GM18517 (cell line): ENCODE measurements at regions not wholly inside any gene's neighbourhood (a gene's known extent, or its start where the extent isn't known, plus 50 kb on each side); places are given as distances from the start of the nearest gene placed in this dataset.
"Not testable (repeated sequence)": the region's sequence is repeated elsewhere in the genome, so short reads cannot be mapped to it uniquely, and the experiment has no call there.

ENCODE experiments used
- ATAC-seq: cut with Tn5 transposase; IDR thresholded peaks from one replicate; pipeline ENCODE4 v1.9.1; 2021; ENCODE audit warnings: mild to moderate bottlenecking, moderate library complexity; ENCODE audit not compliant: unreplicated experiment

DNA sequence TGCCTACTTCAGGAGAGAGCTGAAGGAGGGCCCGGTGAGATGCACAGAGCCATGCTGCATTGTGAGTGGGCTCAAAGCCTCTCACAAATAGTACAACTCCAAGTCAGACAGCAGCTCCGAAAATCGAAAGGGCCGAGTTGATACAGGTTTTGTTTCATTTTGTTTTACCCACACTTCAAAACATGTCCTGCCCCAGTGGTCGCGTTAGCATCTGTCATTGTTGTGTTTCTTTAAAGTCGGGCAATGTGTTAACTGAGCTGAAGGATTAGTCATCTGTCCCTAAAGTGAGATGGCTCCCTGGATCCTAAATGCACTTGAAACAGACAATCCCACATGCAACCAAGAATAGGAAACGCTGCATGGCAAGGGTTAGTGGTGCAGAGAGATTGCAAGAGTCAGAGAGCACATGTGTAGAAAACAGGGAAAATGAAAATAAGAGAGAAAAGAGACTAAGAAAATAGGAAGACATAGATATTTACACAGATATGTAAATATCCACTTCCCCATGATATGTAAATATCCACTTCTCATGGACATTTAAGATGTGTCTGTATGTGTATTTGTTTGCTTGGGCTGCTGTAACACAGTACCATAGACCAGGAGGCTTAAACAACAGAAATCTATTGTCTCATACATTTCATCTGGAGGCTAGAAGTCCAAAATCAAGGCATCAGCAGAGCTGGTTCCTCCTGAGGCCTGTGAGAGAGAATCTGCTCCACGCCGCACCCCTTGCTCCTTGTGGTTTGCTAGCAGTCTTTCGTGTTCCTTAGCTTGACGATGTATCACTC lies 131.4 kb upstream of the RAB4A start:
- peak; percentile 45 for ATAC-seq

- no peak for ATAC-seq
Observed at GRCh38 chr1:229140119-229140396, 130.9 kb upstream of the RAB4A start.

GRCh38 chr1:229141271-229141670 lies 129.6 kb upstream of the RAB4A start:
- no peak for ATAC-seq

- ATAC-seq, result no peak
Observed at GRCh38 chr1:229141689-229142377, 129.1 kb upstream of the RAB4A start.

GRCh38 chr1:229142471-229142870 lies 128.4 kb upstream of the RAB4A start:
- ATAC-seq, result no peak

- no peak for ATAC-seq
Observed at GRCh38 chr1:229146647-229147046, 124.3 kb upstream of the RAB4A start.

GRCh38 chr1:229147072-229147471 lies 123.8 kb upstream of the RAB4A start:
- no peak for ATAC-seq

DNA sequence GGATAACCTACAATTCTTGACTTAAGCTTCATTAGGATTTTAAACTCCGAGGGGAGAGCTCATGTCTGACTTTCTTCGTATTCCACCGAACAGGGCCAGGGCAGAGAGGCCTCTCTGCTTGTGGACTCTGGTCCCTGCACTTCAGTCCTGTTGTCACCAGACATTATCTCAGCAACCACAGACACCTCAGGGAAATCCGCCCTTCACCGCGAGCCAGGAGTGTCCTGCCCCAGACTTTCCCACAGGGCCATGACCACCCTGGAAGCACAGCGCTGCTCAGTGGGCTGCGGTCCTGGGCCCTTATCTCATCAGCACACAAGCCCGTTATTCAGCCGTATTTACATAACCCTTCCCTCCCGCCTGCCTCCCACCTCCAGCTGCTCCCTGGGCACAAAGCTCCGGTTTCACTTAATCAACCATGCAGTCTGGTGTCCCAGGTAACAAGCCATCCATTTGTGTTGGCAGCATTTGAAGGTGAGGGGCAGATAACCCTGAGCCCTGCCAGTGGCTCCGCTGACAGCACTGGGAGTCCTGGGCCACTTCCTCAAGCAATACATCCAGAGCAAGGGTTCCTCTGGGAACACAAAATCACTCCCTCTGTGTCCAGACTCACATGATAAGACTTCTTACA lies 122.8 kb upstream of the RAB4A start:
- ATAC-seq, result no peak

DNA sequence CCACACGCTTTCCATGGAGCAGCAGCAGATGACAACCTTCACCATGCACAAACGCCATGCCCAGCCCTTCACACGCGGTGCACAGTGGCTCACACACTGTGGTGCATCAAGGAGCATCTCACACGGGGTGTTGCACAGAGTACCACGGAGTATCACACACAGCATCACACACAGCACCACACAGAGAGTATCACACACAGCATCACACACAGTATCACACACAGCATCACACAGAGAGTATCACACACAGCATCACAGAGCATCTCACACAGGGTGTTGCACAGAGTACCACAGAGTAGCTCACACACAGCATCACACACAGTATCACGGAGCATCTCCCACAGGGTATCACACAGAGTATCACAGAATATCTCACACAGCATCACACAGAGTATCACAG lies 122.2 kb upstream of the RAB4A start:
- no peak for ATAC-seq

- no peak for ATAC-seq
Observed at GRCh38 chr1:229149435-229149834, 121.5 kb upstream of the RAB4A start.

DNA sequence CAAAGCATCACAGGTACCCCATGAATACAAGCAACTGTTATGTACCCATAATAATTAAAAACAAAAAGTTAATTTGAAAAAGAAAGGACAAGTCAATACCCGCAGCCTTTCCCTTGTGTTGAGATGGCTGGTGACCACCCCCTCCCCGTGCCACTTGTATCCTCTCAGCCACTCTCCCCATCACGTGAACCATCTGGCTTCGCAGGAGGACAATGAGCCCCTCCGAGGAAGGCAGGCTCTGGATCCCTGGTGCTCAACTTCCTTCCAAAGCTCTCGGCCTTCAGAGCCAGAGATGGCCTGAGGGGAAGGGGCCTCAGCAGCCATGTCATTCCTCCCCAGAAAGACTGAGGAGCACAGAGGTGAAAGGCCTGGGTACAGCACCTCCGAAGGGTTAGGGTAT lies 120.4 kb upstream of the RAB4A start:
- no peak for ATAC-seq

- ATAC-seq, result not testable (repeated sequence)
Observed at GRCh38 chr1:229151412-229151811, 119.5 kb upstream of the RAB4A start.

DNA sequence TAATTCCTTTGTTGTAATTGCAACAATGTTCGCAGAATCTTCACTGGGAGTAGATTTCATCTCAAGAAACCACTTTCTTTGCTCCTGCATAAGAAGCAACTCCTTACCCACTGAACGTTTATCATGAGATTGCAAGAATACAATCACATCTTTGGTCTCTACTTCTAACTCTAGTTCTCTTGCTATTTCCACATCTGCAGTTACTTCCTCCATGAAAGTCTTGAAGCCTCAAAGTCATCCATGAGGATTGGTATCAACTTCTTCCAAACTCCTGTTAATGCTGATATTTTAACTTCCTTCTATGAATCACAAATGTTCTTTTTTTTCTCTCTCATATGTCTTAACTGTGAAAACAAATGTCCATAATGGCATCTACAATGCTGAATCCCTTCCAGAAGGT lies 118.6 kb upstream of the RAB4A start:
- no peak for ATAC-seq

DNA sequence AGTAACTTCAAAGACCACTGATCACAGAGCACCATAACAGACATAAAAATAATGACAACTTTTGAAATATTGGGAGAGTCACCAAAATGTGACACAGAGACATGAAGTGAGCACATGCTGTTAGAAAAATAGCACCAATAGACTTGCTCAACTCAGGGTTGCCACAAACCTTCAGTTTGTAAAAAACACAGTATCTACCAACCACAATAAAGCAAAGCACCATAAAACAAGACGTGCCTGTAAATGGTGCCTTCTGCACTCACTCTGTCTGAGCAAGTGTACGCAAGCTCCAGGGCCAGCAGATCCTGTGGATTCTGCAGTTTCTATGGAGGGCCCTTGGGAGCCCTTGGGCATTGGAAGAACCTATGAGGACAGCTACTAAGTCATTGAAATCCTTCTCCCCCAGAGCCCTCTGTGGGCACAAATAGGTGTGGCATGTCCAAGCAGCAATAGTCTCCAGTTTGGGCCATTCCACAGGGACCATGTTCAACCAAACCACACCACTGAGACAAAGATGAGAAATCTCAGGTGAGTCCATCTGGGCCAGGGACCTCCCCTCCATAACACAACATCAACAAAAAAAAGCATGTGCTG lies 116.9 kb upstream of the RAB4A start:
- ATAC-seq, result no peak

DNA sequence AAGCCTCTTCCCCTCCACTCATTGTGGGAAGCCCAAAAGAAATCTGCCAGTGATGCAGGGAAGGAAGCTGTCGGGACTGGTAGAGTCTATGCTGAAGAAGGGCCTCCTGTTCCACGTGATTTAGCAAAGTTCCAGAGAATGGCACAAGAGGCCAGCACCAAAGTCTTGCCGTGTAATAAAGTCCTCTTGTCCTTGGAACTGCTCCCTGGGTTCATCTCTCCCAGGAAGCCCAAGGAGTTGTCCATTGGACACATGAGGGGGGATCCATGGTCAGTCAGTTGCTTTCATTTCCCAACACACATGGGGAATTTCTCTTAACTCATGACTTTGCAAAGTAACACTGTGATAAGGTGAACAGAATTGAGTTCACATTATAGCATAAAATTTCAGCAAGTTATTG lies 116.1 kb upstream of the RAB4A start:
- ATAC-seq, result no peak

- no peak for ATAC-seq
Observed at GRCh38 chr1:229155472-229155871, 115.4 kb upstream of the RAB4A start.

- no peak for ATAC-seq
Observed at GRCh38 chr1:229156872-229157271, 114.0 kb upstream of the RAB4A start.

- no peak for ATAC-seq
Observed at GRCh38 chr1:229157480-229157879, 113.4 kb upstream of the RAB4A start.

DNA sequence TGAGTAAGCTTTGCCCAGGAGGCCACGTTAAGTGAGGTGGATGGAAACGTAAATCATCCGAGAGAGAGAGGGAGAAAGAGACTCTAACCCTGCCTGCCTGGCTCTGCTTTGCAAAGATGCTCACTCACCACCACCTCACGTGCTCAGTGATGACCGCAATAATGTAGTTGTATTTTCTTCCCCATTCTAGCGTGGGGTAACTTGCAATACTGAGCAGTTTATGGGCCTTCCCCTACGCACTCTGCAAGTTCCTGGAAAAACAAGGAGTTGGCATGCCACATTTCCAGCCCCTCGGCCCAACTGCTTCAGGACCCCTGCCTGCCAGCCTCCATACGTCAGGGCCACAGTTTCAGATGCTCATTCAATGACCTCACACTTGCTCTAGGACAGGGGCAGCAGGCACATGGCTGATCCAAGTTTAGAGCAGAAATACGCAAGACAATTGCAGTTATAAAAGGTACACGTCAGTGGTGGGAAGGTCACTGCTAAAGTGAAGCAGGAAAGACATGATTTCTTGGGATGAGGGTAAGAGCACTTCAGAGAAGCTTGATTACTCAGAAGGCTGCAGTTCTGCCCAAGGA lies 112.5 kb upstream of the RAB4A start:
- ATAC-seq, result no peak

DNA sequence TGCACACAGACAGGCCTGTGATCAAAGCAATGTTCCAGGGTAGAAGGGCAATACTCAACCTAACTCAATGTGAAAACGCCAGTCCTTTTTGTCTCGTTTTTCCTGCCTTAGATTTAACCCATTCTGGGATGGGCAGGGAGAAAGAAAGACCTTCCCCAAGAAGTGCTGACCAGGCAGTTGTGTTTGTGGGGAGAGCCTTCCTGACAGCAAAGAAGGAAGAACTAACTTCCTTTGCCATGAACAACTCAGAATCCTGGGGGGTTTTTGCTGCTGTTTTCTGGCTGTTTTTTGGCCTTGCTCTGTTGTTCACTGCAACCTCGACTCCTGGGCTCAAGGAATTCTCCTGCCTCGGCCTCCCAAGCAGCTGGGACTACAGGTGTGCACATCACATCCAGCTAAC lies 112.0 kb upstream of the RAB4A start:
- no peak for ATAC-seq

DNA sequence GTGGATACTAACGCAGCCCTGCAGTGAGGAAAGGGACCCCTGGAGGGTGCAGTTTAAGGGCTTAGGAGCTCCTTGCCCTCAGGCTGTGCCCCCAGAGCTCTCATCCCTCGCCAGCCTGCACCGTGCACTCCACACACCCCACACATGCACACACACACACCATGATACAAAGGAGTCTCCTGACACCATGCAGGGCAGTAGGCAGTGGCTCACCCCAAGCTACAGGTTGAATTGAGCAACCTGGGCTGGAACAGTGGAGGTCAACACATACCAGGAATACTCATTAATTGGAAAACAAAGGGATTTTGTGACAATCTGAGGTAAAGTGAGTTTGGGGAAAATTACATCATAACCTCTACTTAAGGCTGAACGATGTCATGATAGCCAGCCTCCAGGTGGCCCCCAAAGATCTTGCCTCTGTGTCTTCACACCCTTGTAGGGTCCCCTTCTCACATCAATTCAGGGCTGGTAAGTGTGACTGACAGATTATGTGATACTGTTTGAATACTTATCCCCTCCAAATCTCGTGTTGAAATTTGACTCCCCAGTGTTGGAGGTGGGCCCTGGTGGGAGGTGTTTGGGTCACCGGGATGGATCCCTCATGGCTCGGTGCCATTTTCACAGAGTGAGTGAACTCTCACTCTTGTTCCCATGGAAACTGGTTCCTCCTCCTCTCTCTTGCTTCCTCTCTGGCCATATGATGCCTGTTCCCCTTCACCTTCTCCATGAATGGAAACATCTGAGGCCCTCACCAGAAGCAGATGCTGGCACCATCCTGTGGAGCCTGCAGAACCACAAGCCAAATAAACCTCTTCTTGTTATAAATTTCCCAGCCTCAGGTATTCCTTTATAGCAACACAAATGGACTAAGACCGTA lies 111.0 kb upstream of the RAB4A start:
- no peak for ATAC-seq
